Liver (tissue), 7 donors: ENCODE measurements at regions not wholly inside any gene's neighbourhood (a gene's known extent, or its start where the extent isn't known, plus 50 kb on each side); places are given as distances from the start of the nearest gene placed in this dataset.

ENCODE experiments used
- DNase-seq: peaks from one replicate; pipeline ENCODE4 v3.0.0-alpha.2; 2017; ENCODE audit warnings: low spot score
- H3K27ac ChIP-seq, 2 donors: one replicate each; pipeline ENCODE4 v1.7.0; 2013; ENCODE audit warnings: inconsistent platforms in 2 of 2, low read length in 2 of 2, control low read depth in 1 of 2, low read depth in 1 of 2, mild to moderate bottlenecking in 1 of 2
- H3K27me3 ChIP-seq, 4 donors: one replicate each; pipeline versions ENCODE4 v1.6.1 to v1.7.0; 2013; ENCODE audit warnings: low read length in 3 of 4, inconsistent platforms in 1 of 4, mild to moderate bottlenecking in 1 of 4, moderate library complexity in 1 of 4; ENCODE audit not compliant: control insufficient read depth in 4 of 4, insufficient read depth in 4 of 4
- H3K36me3 ChIP-seq, 4 donors: one replicate each; pipeline versions ENCODE4 v1.6.1 to v1.7.0; 2013; ENCODE audit warnings: low read length in 3 of 4, mild to moderate bottlenecking in 3 of 4, low read depth in 1 of 4, moderate library complexity in 1 of 4; ENCODE audit not compliant: control insufficient read depth in 4 of 4, insufficient read depth in 3 of 4
- H3K4me1 ChIP-seq, 4 donors: one replicate each; pipeline versions ENCODE4 v1.6.1 to v1.7.0; 2013; ENCODE audit warnings: low read length in 3 of 4, mild to moderate bottlenecking in 3 of 4, moderate library complexity in 1 of 4; ENCODE audit not compliant: control insufficient read depth in 4 of 4, insufficient read depth in 4 of 4
- H3K4me3 ChIP-seq, 3 donors: one replicate each; pipeline versions ENCODE4 v1.6.1 to v1.7.0; 2013; ENCODE audit warnings: low read length in 3 of 3, control low read depth in 1 of 3, low read depth in 1 of 3, mild to moderate bottlenecking in 1 of 3
- H3K9ac ChIP-seq, 2 donors: one replicate each; pipeline ENCODE4 v1.7.0; 2013; ENCODE audit warnings: low read length in 2 of 2, mild to moderate bottlenecking in 2 of 2, moderate library complexity in 2 of 2, control low read depth in 1 of 2, low read depth in 1 of 2
- H3K9me3 ChIP-seq, 4 donors: one replicate each; pipeline versions ENCODE4 v1.6.1 to v1.7.0; 2013; ENCODE audit warnings: low read length in 3 of 4; ENCODE audit not compliant: control insufficient read depth in 4 of 4
- ATF3 ChIP-seq: IDR thresholded peaks from 2 replicates; pipeline ENCODE4 v1.6.1; 2016; ENCODE audit warnings: antibody characterized with exemption
- EGR1 ChIP-seq, 2 donors: IDR thresholded peaks; 2 replicates each; pipeline ENCODE4 v1.6.1; 2016 to 2018; ENCODE audit warnings: antibody characterized with exemption in 2 of 2, low read depth in 2 of 2
- FOXA1 ChIP-seq: IDR thresholded peaks from 2 replicates; pipeline ENCODE4 v1.6.1; 2016; ENCODE audit warnings: antibody characterized with exemption
- FOXA2 ChIP-seq: IDR thresholded peaks from 2 replicates; pipeline ENCODE4 v1.6.1; 2016; ENCODE audit warnings: antibody characterized with exemption
- GABPA ChIP-seq, 2 donors: IDR thresholded peaks in 1 of 2; conservative IDR thresholded peaks in 1 of 2; 2 replicates each; pipeline ENCODE4 v1.6.1; 2016; ENCODE audit warnings: antibody characterized with exemption in 2 of 2, mild to moderate bottlenecking in 1 of 2, moderate library complexity in 1 of 2
- HNF4A ChIP-seq, 2 donors: conservative IDR thresholded peaks; 2 replicates each; pipeline ENCODE4 v1.6.1; 2016; ENCODE audit warnings: antibody characterized with exemption in 2 of 2, mild to moderate bottlenecking in 2 of 2
- HNF4G ChIP-seq: IDR thresholded peaks from 2 replicates; pipeline ENCODE4 v1.6.1; 2016; ENCODE audit warnings: antibody characterized with exemption
- JUND ChIP-seq, 2 donors: IDR thresholded peaks; 2 replicates each; pipeline ENCODE4 v1.6.1; 2016; ENCODE audit warnings: antibody characterized with exemption in 2 of 2
- RAD21 ChIP-seq, 2 donors: IDR thresholded peaks; 2 replicates each; pipeline ENCODE4 v1.6.1; 2016; ENCODE audit warnings: antibody characterized with exemption in 2 of 2, mild to moderate bottlenecking in 2 of 2
- RXRA ChIP-seq, 2 donors: IDR thresholded peaks; 2 replicates each; pipeline ENCODE4 v1.6.1; 2017 to 2018; ENCODE audit warnings: antibody characterized with exemption in 2 of 2, mild to moderate bottlenecking in 1 of 2
- SP1 ChIP-seq: IDR thresholded peaks from 2 replicates; pipeline ENCODE4 v1.6.1; 2018; ENCODE audit warnings: antibody characterized with exemption, mild to moderate bottlenecking
- TAF1 ChIP-seq: conservative IDR thresholded peaks from 2 replicates; pipeline ENCODE4 v1.6.1; 2016; ENCODE audit warnings: antibody characterized with exemption, mild to moderate bottlenecking
- YY1 ChIP-seq: IDR thresholded peaks from 2 replicates; pipeline ENCODE4 v1.6.1; 2016; ENCODE audit warnings: antibody characterized with exemption, mild to moderate bottlenecking
- WGBS: extraction: QIAGEN DNeasy Blood & Tissue Kit; methylation state at CpG from one replicate; pipeline ENCODE4 v1.1.7; 2013; 5-methylcytosine and 5-hydroxymethylcytosine counted together
- TF ChIP-seq, protein P1 (sequence below): IDR thresholded peaks from 2 replicates; pipeline ENCODE4 v1.6.1; 2016; ENCODE audit warnings: antibody characterized with exemption, mild to moderate bottlenecking
- TF ChIP-seq, protein P2 (sequence below): IDR thresholded peaks from 2 replicates; pipeline ENCODE4 v1.6.1; 2016; ENCODE audit warnings: antibody characterized with exemption
- donor health status: healthy.
- donor health status: healthy.
- donor health status: healthy.
- donor health status: healthy.

GRCh38 chr6:1123386-1124375, 188.2 kb upstream of the FOXQ1 start:
- Histone ChIP-seq H3K36me3 (no peaks in the 10 kb centered on the region), H3K9me3 (no peaks in the 10 kb centered on the region), H3K4me3 (no peak overlapping the region), H3K9ac (no peak overlapping the region), H3K27ac (no peak overlapping the region), H3K4me1 (peaks cover 0 to 3% (median 0%) of the 10 kb centered on the region in 4 donors), H3K27me3 (no peaks in the 10 kb centered on the region)
- 66% methylated on average over 5 of the region's 5 CpGs for WGBS
- TF ChIP-seq FOXA2 (no peak), YY1 (peak; percentile 23), FOXA1 (no peak), RXRA (IDR thresholded peaks at IDR 0.05) (peak in 1 of 2 donors; percentile 37), SP1 (no peak)
- no peak for DNase-seq

- TF ChIP-seq ATF3 (no peak), JUND (IDR thresholded peaks at IDR 0.05) (no peak), FOXA2 (no peak), RAD21 (IDR thresholded peaks at IDR 0.05) (no peak), HNF4G (no peak), FOXA1 (no peak), TAF1 (no peak), EGR1 (IDR thresholded peaks at IDR 0.05; ENCODE audit: low read depth in 2 of 2) (no peak), HNF4A (conservative IDR thresholded peaks at IDR 0.05) (no peak), GABPA (IDR thresholded peaks at IDR 0.05 in 1 of 2, conservative IDR thresholded peaks at IDR 0.05 in 1 of 2) (no peak), RXRA (IDR thresholded peaks at IDR 0.05) (no peak)
- TF ChIP-seq, protein P1, sequence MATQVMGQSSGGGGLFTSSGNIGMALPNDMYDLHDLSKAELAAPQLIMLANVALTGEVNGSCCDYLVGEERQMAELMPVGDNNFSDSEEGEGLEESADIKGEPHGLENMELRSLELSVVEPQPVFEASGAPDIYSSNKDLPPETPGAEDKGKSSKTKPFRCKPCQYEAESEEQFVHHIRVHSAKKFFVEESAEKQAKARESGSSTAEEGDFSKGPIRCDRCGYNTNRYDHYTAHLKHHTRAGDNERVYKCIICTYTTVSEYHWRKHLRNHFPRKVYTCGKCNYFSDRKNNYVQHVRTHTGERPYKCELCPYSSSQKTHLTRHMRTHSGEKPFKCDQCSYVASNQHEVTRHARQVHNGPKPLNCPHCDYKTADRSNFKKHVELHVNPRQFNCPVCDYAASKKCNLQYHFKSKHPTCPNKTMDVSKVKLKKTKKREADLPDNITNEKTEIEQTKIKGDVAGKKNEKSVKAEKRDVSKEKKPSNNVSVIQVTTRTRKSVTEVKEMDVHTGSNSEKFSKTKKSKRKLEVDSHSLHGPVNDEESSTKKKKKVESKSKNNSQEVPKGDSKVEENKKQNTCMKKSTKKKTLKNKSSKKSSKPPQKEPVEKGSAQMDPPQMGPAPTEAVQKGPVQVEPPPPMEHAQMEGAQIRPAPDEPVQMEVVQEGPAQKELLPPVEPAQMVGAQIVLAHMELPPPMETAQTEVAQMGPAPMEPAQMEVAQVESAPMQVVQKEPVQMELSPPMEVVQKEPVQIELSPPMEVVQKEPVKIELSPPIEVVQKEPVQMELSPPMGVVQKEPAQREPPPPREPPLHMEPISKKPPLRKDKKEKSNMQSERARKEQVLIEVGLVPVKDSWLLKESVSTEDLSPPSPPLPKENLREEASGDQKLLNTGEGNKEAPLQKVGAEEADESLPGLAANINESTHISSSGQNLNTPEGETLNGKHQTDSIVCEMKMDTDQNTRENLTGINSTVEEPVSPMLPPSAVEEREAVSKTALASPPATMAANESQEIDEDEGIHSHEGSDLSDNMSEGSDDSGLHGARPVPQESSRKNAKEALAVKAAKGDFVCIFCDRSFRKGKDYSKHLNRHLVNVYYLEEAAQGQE = no peak
- TF ChIP-seq, protein P2, sequence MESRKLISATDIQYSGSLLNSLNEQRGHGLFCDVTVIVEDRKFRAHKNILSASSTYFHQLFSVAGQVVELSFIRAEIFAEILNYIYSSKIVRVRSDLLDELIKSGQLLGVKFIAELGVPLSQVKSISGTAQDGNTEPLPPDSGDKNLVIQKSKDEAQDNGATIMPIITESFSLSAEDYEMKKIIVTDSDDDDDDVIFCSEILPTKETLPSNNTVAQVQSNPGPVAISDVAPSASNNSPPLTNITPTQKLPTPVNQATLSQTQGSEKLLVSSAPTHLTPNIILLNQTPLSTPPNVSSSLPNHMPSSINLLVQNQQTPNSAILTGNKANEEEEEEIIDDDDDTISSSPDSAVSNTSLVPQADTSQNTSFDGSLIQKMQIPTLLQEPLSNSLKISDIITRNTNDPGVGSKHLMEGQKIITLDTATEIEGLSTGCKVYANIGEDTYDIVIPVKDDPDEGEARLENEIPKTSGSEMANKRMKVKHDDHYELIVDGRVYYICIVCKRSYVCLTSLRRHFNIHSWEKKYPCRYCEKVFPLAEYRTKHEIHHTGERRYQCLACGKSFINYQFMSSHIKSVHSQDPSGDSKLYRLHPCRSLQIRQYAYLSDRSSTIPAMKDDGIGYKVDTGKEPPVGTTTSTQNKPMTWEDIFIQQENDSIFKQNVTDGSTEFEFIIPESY = no peak
- no peak overlapping the region for H3K27ac ChIP-seq
- H3K27me3 ChIP-seq = no peaks in the 10 kb centered on the region
- no peaks in the 10 kb centered on the region for H3K9me3 ChIP-seq
- no peak overlapping the region for H3K9ac ChIP-seq
- H3K4me3 ChIP-seq = no peak overlapping the region
- DNase-seq = no peak
- 94% methylated on average over 4 of the region's 4 CpGs for WGBS
- H3K36me3 ChIP-seq = no peaks in the 10 kb centered on the region
- peaks cover 2 to 15% (median 7%) of the 10 kb centered on the region in 4 donors for H3K4me1 ChIP-seq
These were observed 189.8 kb upstream of the FOXQ1 start for GRCh38 chr6:1122083-1122482.
